ENCODE measurements at regions not wholly inside any gene's neighbourhood (a gene's known extent, or its start where the extent isn't known, plus 50 kb on each side); places are given as distances from the start of the nearest gene placed in this dataset.

DNA sequence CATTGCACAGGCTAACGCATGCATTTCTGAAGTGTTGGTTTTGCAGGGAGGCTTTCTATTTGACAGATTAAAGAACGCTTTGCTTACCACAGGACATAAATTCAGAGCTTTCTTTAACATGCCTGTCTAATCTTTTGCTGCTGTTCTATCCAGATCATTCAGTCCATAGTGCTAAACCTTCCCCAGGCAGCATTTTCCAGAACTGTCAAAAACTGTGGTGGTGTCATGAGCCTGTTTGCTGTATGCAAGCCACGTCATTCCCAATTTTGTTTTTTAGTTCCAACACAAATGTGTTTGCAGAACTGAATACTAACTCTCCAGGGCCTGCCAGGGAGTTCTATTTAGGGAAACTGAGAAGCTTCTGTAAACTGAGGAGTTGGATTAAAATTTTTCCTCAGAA is 390.5 kb upstream of the LYPLAL1 start (continued):
- TF ChIP-seq EP300 (IDR thresholded peaks at IDR 0.05; ENCODE audit: low read length) = no peak
- no peak for TF ChIP-seq ZNF324 (CRISPR knock-in tag; IDR thresholded peaks at IDR 0.05)

DNA sequence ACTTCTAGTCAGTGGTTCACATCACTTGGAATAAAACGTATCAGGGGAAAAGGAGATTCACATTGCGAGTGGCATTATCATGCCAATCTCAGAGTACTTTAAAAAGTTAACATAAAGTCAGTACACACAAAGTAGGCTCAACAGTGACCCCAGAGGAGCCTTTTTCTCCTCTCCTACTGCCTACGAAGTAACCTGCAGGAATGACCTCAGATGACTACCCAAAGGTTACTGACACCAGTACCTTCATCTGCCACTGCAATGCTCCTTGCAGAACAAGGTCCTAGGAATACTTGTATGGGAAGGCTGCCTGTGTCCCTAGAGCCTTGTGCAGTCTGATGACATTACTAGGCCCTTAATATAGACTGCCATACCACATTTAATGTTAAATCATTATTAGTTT is 389.8 kb upstream of the LYPLAL1 start:
- ChIA-PET POLR2A (no interaction called here), CTCF (ENCODE audit: low intra/inter-chr PET ratio) (no interaction called here)
- H3K9ac ChIP-seq (ENCODE audit: insufficient read depth in 1 of 2, low read depth in 2 of 2, low read length in 2 of 2) = no peak overlapping the region
- H2AFZ ChIP-seq (ENCODE audit: low read depth, low read length) = no peak overlapping the region
- FAIRE-seq (no peak), ATAC-seq (no peak), DNase-seq (ENCODE audit: extremely low read depth in 1 of 4, low spot score in 3 of 4) (no peak)
- no peaks in the 10 kb centered on the region for H4K20me1 ChIP-seq (replicated peaks; ENCODE audit: control insufficient read depth, insufficient read depth, low read length)
- 2% methylated on average over 3 of the region's 3 CpGs for WGBS (ENCODE audit: insufficient coverage, low coverage, missing lambda C conversion rate)
- H3K27ac ChIP-seq (ENCODE audit: extremely low read depth, low read depth, low read length) = no peak overlapping the region
- no peak overlapping the region for H3K4me3 ChIP-seq
- TF ChIP-seq GABPB1 (CRISPR knock-in tag; IDR thresholded peaks at IDR 0.05) = no peak
- TF ChIP-seq PRPF4 (IDR thresholded peaks at IDR 0.05; ENCODE audit: insufficient read depth, low read depth, low read length, poor library complexity, severe bottlenecking) = no peak
- TF ChIP-seq, protein P1, sequence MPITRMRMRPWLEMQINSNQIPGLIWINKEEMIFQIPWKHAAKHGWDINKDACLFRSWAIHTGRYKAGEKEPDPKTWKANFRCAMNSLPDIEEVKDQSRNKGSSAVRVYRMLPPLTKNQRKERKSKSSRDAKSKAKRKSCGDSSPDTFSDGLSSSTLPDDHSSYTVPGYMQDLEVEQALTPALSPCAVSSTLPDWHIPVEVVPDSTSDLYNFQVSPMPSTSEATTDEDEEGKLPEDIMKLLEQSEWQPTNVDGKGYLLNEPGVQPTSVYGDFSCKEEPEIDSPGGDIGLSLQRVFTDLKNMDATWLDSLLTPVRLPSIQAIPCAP (CRISPR knock-in tag; IDR thresholded peaks at IDR 0.05; ENCODE audit: borderline replicate concordance) = no peak
- TF ChIP-seq, protein P2, sequence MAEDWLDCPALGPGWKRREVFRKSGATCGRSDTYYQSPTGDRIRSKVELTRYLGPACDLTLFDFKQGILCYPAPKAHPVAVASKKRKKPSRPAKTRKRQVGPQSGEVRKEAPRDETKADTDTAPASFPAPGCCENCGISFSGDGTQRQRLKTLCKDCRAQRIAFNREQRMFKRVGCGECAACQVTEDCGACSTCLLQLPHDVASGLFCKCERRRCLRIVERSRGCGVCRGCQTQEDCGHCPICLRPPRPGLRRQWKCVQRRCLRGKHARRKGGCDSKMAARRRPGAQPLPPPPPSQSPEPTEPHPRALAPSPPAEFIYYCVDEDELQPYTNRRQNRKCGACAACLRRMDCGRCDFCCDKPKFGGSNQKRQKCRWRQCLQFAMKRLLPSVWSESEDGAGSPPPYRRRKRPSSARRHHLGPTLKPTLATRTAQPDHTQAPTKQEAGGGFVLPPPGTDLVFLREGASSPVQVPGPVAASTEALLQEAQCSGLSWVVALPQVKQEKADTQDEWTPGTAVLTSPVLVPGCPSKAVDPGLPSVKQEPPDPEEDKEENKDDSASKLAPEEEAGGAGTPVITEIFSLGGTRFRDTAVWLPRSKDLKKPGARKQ (CRISPR knock-in tag; IDR thresholded peaks at IDR 0.05) = no peak
- TF ChIP-seq MAFG (tag; conservative IDR thresholded peaks at IDR 0.05) = no peak
- no peaks in the 10 kb centered on the region for H3K79me2 ChIP-seq (ENCODE audit: control insufficient read depth, insufficient read depth, low read length)
- no peaks in the 10 kb centered on the region for H3K9me1 ChIP-seq (ENCODE audit: control insufficient read depth, insufficient read depth, low read length)
- no peaks in the 10 kb centered on the region for H3K9me3 ChIP-seq (replicated peaks; ENCODE audit: control insufficient read depth, insufficient read depth, low read depth, low read length)
- no peaks in the 10 kb centered on the region for H3K27me3 ChIP-seq (ENCODE audit: control insufficient read depth in 2 of 2, insufficient read depth in 2 of 2, low read length in 2 of 2)
- intact Hi-C loops (cut with micrococcal nuclease) = no loop called here
- no peaks in the 10 kb centered on the region for H3K4me1 ChIP-seq (replicated peaks in 1 of 2; ENCODE audit: control insufficient read depth in 2 of 2, insufficient read depth in 2 of 2, low read length in 2 of 2)
- H3K4me2 ChIP-seq (ENCODE audit: insufficient read depth, low read length) = no peak overlapping the region
- H3K36me3 ChIP-seq (ENCODE audit: control insufficient read depth, insufficient read depth, low read length) = no peaks in the 10 kb centered on the region
- BruUV-seq (replicated peaks) = no TSS peak
- in situ Hi-C loops (cut with MboI) = no loop called here
